ENCODE measurements at regions not wholly inside any gene's neighbourhood (a gene's known extent, or its start where the extent isn't known, plus 50 kb on each side); places are given as distances from the start of the nearest gene placed in this dataset.

GRCh38 chr1:119227456-119227855 is 87.0 kb upstream of the WARS2 start:
- Histone ChIP-seq H3K4me3 (ENCODE audit: low read length in 3 of 3) (no peak overlapping the region), H3K27ac (ENCODE audit: low read depth in 2 of 2, low read length in 2 of 2) (no peak overlapping the region), H3K9me3 (ENCODE audit: control insufficient read depth in 2 of 3, insufficient read depth in 1 of 3, low read length in 3 of 3) (no peaks in the 10 kb centered on the region), H3K9ac (ENCODE audit: low read length in 3 of 3) (no peak overlapping the region), H3K36me3 (ENCODE audit: control insufficient read depth in 2 of 3, insufficient read depth in 3 of 3, low read length in 3 of 3) (no peaks in the 10 kb centered on the region), H3K27me3 (ENCODE audit: control insufficient read depth, insufficient read depth, low read length) (no peaks in the 10 kb centered on the region), H3K4me1 (ENCODE audit: control insufficient read depth in 2 of 3, insufficient read depth in 2 of 3, low read depth in 1 of 3, low read length in 3 of 3) (peaks cover 0 to 13% (median 0%) of the 10 kb centered on the region in 3 donors)
- TF ChIP-seq CTCF (IDR thresholded peaks at IDR 0.05; ENCODE audit: borderline replicate concordance, extremely low read depth, insufficient read depth): no peak
- intact Hi-C loops (cut with DNase I): no loop called here
- DNase-seq: no peak
- no peak for FAIRE-seq

- H3K27me3 ChIP-seq (ENCODE audit: control insufficient read depth, insufficient read depth, low read length): no peaks in the 10 kb centered on the region
- intact Hi-C loops (cut with DNase I): no loop called here
- FAIRE-seq (no peak), DNase-seq (peak in 1 of 5 donors; percentile 4)
- H3K27ac ChIP-seq (ENCODE audit: low read depth in 2 of 2, low read length in 2 of 2): no peak overlapping the region
- no peak overlapping the region for H3K4me3 ChIP-seq (ENCODE audit: low read length in 3 of 3)
- no peaks in the 10 kb centered on the region for H3K36me3 ChIP-seq (ENCODE audit: control insufficient read depth in 2 of 3, insufficient read depth in 3 of 3, low read length in 3 of 3)
- H3K9me3 ChIP-seq (ENCODE audit: control insufficient read depth in 2 of 3, insufficient read depth in 1 of 3, low read length in 3 of 3): no peaks in the 10 kb centered on the region
- no peak for TF ChIP-seq CTCF (IDR thresholded peaks at IDR 0.05; ENCODE audit: borderline replicate concordance, extremely low read depth, insufficient read depth)
- no peak overlapping the region for H3K9ac ChIP-seq (ENCODE audit: low read length in 3 of 3)
- peaks cover 0 to 13% (median 0%) of the 10 kb centered on the region in 3 donors for H3K4me1 ChIP-seq (ENCODE audit: control insufficient read depth in 2 of 3, insufficient read depth in 2 of 3, low read depth in 1 of 3, low read length in 3 of 3)
Measured at GRCh38 chr1:119228335-119229080, 88.1 kb upstream of the WARS2 start.

- no peak for TF ChIP-seq CTCF (IDR thresholded peaks at IDR 0.05; ENCODE audit: borderline replicate concordance, extremely low read depth, insufficient read depth)
- H3K36me3 ChIP-seq (ENCODE audit: control insufficient read depth in 2 of 3, insufficient read depth in 3 of 3, low read length in 3 of 3): no peaks in the 10 kb centered on the region
- H3K9me3 ChIP-seq (ENCODE audit: control insufficient read depth in 2 of 3, insufficient read depth in 1 of 3, low read length in 3 of 3): no peaks in the 10 kb centered on the region
- no peak for DNase-seq
- intact Hi-C loops (cut with DNase I): no loop called here
- no peak overlapping the region for H3K9ac ChIP-seq (ENCODE audit: low read length in 3 of 3)
- no peak for FAIRE-seq
- H3K4me3 ChIP-seq (ENCODE audit: low read length in 3 of 3): no peak overlapping the region
- no peak overlapping the region for H3K27ac ChIP-seq (ENCODE audit: low read depth in 2 of 2, low read length in 2 of 2)
- no peaks in the 10 kb centered on the region for H3K27me3 ChIP-seq (ENCODE audit: control insufficient read depth, insufficient read depth, low read length)
- no peaks in the 10 kb centered on the region for H3K4me1 ChIP-seq (ENCODE audit: control insufficient read depth in 2 of 3, insufficient read depth in 2 of 3, low read depth in 1 of 3, low read length in 3 of 3)
Measured at GRCh38 chr1:119235120-119235519, 94.7 kb upstream of the WARS2 start.

- intact Hi-C loops (cut with DNase I): no loop called here
- no peaks in the 10 kb centered on the region for H3K36me3 ChIP-seq (ENCODE audit: control insufficient read depth in 2 of 3, insufficient read depth in 3 of 3, low read length in 3 of 3)
- H3K27me3 ChIP-seq (ENCODE audit: control insufficient read depth, insufficient read depth, low read length): no peaks in the 10 kb centered on the region
- no peak for FAIRE-seq
- no peak for TF ChIP-seq CTCF (IDR thresholded peaks at IDR 0.05; ENCODE audit: borderline replicate concordance, extremely low read depth, insufficient read depth)
- no peak overlapping the region for H3K4me3 ChIP-seq (ENCODE audit: low read length in 3 of 3)
- no peak overlapping the region for H3K9ac ChIP-seq (ENCODE audit: low read length in 3 of 3)
- no peaks in the 10 kb centered on the region for H3K9me3 ChIP-seq (ENCODE audit: control insufficient read depth in 2 of 3, insufficient read depth in 1 of 3, low read length in 3 of 3)
- DNase-seq: no peak
- H3K27ac ChIP-seq (ENCODE audit: low read depth in 2 of 2, low read length in 2 of 2): no peak overlapping the region
- H3K4me1 ChIP-seq (ENCODE audit: control insufficient read depth in 2 of 3, insufficient read depth in 2 of 3, low read depth in 1 of 3, low read length in 3 of 3): no peaks in the 10 kb centered on the region
Measured at GRCh38 chr1:119245881-119246280, 105.4 kb upstream of the WARS2 start.
